Fibroblast of peridontal ligament (primary cell): ENCODE measurements at regions not wholly inside any gene's neighbourhood (a gene's known extent, or its start where the extent isn't known, plus 50 kb on each side); places are given as distances from the start of the nearest gene placed in this dataset.
"Not testable (repeated sequence)": the region's sequence is repeated elsewhere in the genome, so short reads cannot be mapped to it uniquely, and the experiment has no call there.

Experiments
- DNase-seq: peaks from one replicate; pipeline ENCODE4 v3.0.0-alpha.2; 2010; ENCODE audit errors: extremely low read depth

DNA sequence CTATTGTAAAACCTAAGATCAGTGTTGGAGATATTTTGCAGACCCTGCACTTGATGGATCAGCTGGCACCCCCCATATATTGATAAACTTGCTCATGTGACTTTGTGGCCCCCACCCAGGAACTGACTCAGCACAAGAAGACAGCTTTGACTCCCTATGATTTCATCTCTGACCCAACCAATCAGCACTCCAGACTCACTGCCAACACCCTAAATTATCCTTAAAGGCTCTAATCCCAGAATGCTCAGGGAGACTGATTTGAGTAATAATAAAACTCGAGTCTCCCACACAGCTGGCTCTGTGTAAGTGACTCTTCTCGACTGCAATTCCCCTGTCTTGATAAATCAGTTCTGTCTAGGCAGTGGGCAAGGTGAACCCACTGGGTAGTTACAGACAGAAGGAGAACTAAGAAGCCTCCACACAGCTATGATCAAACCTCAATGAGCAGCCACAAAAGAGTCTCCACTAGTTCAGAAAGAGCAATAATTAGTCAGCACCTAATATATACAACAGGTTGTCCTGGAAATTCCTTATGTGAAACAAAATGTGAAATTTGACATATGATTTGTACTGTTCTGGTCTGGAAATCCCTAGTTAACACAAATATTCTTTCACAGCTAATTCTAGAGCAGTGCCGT is 52.2 kb downstream of the ACTL7B start:
- no peak for DNase-seq

GRCh38 chr9:108802967-108803366 is 52.8 kb downstream of the ACTL7B start:
- no peak for DNase-seq

- no peak for DNase-seq
Measured at GRCh38 chr9:108801949-108802348, 53.8 kb downstream of the ACTL7B start.

- no peak for DNase-seq
Measured at GRCh38 chr9:108800632-108801099, 55.1 kb downstream of the ACTL7B start.

GRCh38 chr9:108793573-108793972 is 62.2 kb downstream of the ACTL7B start:
- no peak for DNase-seq

DNA sequence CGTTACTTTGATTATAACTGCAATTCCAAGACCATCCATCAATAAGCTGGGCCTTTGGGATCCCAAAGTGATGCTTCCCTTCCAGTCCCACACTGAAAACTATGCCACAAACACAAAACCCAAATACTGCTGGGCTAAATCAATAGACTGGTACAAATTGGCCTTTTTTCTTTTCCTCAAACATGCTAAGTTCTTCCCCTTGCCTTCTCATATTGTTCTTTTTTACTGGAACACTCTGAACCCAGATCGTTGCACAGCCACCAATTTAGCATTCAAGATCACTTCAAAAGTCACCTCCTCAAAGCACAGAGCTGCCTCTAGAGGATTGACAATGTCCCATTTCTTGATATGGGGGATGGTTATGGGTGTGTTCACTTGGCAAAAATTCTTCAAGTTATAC is 66.0 kb downstream of the ACTL7B start:
- DNase-seq: no peak

GRCh38 chr9:108787690-108788048 is 68.1 kb downstream of the ACTL7B start:
- no peak for DNase-seq

GRCh38 chr9:108786901-108787689 is 68.7 kb downstream of the ACTL7B start:
- DNase-seq: peak; percentile 63

DNA sequence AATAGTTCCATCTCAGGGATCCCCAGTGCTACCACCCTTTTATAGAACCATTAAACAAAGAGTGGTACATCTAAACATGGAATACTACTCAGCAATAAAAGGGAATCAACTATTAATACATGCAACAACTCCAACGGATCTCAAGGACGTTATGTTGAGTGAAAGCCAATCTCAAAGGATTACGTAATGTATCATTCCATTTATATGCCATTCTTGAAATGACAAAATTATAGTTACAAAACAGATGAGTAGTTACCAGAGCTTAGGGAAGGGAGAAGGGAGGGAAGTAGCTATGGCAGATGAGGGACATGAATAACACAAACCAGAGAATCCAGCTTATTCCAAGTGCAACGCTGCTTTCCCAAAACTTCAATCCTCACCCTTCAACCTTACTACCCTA is 69.5 kb downstream of the ACTL7B start:
- DNase-seq: peak; percentile 18

DNA sequence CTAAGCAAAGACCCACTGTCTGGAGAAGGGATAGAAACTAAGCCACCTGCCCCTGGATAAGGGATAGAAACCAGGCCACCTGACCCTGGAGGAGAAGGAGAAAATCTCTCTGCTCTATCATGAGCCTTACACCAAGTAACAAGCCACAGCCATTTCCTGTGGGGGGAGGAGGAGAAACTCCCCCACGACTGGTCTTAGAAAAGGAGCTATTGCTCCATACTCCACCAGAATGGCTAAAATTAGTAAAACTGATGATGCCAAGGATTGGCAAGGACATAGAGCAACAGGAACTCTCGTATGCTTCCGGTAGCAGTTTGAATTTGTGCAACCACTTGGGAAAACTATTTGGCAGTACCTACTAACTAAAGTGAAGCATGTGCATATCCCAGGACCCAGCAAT is 70.8 kb downstream of the ACTL7B start:
- peak; percentile 81 for DNase-seq

GRCh38 chr9:108783731-108784495 is 71.9 kb downstream of the ACTL7B start:
- DNase-seq: peak; percentile 47

DNA sequence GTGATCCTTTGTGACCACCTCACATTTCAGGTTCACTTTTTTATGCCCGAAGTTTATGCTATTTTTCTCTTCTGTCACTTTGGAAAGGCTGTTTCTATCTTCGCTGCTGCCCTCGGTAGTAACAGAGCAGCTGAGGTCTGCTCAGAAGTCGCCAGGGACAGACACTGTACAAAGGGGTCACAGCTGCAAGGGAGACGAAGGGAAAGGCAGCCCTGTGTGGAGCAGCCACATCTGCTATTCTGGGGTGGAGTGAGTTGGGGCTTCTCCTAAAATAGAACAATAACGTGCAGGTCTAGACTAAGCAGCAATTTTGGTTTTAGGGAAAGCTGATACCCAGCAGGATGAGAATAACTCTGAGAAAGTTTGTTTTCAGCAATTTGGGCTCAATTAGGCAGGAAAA is 72.5 kb downstream of the ACTL7B start:
- peak; percentile 35 for DNase-seq

DNA sequence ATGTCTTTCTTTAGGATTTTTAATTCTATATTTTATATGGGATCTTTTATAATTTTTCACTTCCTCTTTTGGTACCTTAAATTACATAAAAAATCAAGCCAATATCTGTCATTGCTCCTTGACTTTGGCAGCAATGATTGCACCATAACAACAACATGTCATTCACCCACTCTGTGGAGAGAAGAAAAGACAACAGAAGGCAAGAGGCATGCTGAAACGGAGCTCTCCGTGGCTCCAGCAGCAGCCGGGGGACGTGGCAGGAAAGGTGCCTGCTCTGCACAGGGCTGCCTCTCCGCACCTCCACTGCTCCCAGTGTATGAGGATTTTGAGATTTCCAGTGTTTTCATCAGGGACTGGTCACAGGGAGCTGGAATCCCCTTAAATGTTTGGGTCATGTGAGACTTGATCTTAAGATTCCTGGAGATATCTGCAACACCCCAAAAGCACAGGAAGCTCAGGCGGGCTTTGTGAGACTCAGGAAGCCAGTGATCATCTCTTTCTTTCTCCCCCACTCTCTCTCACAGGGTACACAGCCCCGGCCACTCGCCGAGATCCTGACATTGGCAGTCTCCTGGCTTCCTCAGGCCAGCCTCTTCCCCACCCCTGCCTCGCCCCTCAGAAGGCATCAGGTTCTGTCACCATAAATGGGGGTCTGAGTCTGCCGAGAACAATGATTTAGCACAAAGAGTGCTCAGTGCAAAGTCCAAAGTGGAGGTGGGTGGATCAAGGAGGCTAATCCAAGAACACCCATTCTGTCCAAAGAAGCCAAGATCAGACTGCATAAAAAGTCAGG is 74.6 kb downstream of the ACTL7B start:
- DNase-seq: no peak

DNA sequence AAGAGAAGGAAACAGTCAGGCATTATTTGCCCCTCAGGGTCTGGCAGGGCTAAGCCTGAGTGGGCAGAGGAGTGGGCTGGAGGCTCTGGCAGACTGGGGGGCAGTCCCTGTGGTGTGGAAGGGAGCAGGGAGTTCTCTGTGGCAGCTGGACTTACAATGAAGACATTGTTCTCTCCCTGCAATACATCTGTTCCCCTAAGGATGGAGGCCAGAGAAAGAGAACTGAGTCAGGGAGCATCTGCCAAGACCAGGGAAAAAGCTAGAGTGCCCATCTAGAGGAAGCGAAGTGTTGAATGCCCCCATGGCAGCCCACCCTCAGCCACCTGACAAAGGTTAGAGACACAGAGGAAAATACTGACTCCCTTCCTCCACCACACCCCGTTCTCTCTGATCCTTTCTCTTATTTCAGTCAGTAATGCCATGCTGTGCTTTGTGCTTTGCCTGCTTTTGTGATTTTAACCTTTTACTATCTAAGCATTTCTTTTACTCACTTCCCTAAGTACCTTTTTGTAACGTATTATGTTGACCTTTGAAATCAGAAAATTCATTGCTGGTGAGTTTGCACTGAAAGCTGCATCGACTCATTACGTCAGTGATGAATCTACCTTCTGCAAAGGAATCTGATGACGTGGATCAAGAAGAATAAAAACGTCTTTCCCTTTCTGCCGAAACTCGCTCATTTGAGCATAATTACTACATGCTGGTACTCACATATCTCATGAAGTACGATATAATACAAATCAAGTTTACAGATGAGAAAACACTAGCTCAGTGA is 76.0 kb downstream of the ACTL7B start:
- no peak for DNase-seq

GRCh38 chr9:108776920-108777639 is 78.7 kb downstream of the ACTL7B start:
- DNase-seq: peak; percentile 63

DNA sequence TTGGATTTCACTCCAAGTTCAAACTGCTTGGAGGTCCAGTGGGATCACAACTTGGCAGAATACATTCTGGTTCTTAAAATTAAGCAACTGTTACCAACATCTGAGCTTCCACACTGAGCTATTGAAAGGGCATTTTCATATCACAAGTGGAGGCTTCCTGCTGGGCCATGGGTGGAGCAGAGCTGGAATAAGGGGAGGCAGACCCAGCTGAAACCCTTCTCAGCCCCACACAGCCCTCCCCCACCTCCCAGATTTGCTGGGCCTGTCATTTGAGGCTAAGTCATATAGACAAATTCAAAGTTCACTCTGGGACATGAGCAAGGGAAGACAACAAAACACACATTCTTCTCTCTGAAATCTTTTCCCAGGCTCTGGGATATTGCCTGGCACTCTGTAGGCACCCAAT is 79.9 kb downstream of the ACTL7B start:
- peak; percentile 88 for DNase-seq

DNA sequence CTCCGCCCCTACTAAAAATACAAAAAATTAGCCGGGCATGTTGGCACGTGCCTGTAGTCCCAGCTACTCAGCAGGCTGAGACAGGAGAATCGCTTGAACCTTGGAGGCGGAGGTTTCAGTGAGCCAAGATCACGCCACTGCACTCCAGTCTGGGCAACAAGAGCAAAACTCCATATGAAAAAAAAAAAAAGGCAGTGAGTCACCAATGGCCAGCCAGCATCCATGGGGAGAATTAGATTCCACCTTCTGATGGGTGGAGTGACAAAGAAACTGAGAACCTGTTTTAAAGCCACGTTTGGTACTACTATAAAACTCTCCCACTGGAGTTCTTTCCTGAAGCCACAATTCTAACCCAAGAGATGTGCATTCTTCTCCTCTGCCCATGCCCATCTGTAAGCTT is 81.7 kb downstream of the ACTL7B start:
- not testable (repeated sequence) for DNase-seq

DNA sequence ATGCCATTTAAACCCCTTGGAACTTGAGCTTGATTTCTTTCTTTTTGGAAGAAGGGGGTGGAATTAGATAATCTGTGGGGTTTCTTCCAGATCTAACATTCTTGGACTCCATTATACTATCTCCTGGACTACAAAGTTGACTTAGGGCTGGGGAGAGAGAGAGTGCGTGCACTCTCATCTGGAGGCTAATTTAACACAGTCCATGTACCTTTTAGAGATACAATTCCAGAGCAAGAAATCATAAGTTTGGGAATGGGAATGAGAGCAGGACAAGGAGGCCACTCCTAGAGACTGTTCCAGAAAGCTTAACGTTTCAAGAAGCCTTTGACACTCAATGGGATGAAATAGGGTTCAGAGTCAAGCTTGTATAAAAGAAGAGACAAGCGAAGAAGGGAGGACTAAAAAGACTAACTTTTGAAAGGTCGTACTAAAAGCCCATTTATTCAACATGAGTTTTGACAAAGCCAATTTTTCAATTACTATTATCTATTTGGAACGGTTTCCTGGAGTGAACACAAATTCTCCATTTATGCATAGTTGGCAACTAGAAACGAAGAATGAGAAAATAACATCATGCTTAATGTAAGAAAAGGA is 83.4 kb downstream of the ACTL7B start:
- no peak for DNase-seq

DNA sequence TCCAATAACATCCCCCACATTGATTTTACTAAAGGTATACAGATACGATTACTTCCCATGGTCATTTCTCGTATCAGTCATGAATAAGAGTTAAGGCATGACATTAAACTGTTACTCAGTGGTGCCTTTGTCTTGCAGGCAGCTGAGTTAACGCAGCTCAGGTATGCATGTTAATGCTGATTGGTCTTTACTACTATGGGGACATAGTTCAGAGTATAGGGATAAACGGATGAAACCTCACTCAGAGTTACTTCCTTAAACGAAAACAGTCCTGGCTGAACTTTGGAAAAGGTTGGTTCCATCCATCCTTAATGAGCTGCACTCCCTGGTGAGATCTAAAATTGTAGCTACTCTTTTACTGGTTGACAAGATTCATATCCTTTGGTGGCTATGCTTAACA is 87.0 kb downstream of the ACTL7B start:
- no peak for DNase-seq

- DNase-seq: no peak
Measured at GRCh38 chr9:108766626-108767161, 89.1 kb downstream of the ACTL7B start.
